ENCODE measurements at regions not wholly inside any gene's neighbourhood (a gene's known extent, or its start where the extent isn't known, plus 50 kb on each side); places are given as distances from the start of the nearest gene placed in this dataset.

- Histone ChIP-seq H4K20me1 (ENCODE audit: low read length) (peaks cover 36% of the 10 kb centered on the region), H3K4me1 (ENCODE audit: insufficient read depth, low read length) (peaks cover 26% of the 10 kb centered on the region), H3K9me2 (replicated peaks; ENCODE audit: low read length) (no peaks in the 10 kb centered on the region), H3K9me3 (ENCODE audit: low read length) (no peaks in the 10 kb centered on the region), H3K27me3 (ENCODE audit: low read length) (no peaks in the 10 kb centered on the region), H3K79me2 (ENCODE audit: low read length) (peaks cover 73% of the 10 kb centered on the region), H3K9ac (ENCODE audit: low read length) (peak overlapping the region; percentile 98), H3F3A (ENCODE audit: low read length, unreplicated experiment) (no peaks in the 10 kb centered on the region), H2AFZ (ENCODE audit: low read length) (no peak overlapping the region), H3K27ac (ENCODE audit: low read length) (peak overlapping the region; percentile 90), H3K4me3 (ENCODE audit: low read length) (peak overlapping the region; percentile 78), H3K36me3 (ENCODE audit: low read depth, low read length) (0 out of 2 replicates have a peak, but pooled peaks cover 7% of the 10 kb centered on the region), H3K4me2 (ENCODE audit: low read length) (peak overlapping the region; percentile 82)
- no TSS peak for BruUV-seq (replicated peaks)
- ChIA-PET CTCF (interaction anchor here (0.5 to 2.1 kb wide), 5 partner anchors 122 to 431 kb away, joined by 3 to 10 read pairs (median 4); no protein-coding TSS in a partner anchor), POLR2A (ENCODE audit: unreplicated experiment) (interaction anchor here (0.7 kb wide), 1 partner anchor 179 kb away, joined by 3 read pairs; no protein-coding TSS in a partner anchor)
- TF ChIP-seq, protein P1, sequence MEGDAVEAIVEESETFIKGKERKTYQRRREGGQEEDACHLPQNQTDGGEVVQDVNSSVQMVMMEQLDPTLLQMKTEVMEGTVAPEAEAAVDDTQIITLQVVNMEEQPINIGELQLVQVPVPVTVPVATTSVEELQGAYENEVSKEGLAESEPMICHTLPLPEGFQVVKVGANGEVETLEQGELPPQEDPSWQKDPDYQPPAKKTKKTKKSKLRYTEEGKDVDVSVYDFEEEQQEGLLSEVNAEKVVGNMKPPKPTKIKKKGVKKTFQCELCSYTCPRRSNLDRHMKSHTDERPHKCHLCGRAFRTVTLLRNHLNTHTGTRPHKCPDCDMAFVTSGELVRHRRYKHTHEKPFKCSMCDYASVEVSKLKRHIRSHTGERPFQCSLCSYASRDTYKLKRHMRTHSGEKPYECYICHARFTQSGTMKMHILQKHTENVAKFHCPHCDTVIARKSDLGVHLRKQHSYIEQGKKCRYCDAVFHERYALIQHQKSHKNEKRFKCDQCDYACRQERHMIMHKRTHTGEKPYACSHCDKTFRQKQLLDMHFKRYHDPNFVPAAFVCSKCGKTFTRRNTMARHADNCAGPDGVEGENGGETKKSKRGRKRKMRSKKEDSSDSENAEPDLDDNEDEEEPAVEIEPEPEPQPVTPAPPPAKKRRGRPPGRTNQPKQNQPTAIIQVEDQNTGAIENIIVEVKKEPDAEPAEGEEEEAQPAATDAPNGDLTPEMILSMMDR (conservative IDR thresholded peaks at IDR 0.05; ENCODE audit: low read depth, low read length) = peak; percentile 72
- TF ChIP-seq EZH2 (IDR thresholded peaks at IDR 0.05; ENCODE audit: low read length, unreplicated experiment) = no peak
- intact Hi-C loops (cut with micrococcal nuclease) = loop anchor here (1.0 to 5.0 kb wide), 10 partner anchors 50 to 536 kb away; no protein-coding TSS in a partner anchor
- DNase-seq = peak; percentile 61
- peak; percentile 5; the same call in 1 of the 2 replicates for ATAC-seq
These were observed 415.5 kb downstream of the PCNX1 start for GRCh38 chr14:71322655-71323250.

DNA sequence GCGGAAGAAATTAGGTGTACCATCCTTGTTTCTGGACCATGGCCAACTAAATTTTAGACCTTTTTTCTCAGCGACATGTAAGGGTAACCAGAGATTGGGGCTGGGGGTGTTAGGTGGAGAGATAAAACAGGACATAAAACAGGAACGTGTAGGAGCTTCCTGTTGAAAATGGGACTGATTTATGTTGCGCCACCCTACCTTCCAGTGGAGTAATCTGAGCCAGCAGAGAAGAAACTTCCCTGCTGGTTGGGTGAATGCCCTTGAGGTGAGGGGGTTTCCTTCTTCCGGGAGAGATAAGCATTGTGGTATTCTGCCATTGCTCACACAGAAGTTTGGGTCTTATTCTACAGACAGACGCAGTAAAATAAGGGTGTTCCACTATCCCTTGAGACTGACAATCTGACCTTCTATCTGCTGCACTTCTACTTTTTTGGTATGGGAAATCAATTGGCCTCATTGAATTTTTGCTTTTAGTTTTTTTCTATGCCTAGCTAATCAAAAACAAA lies 417.6 kb downstream of the PCNX1 start:
- H3K36me3 ChIP-seq (ENCODE audit: low read depth, low read length) = peaks cover 7% of the 10 kb centered on the region; the same call in 1 of the 2 replicates
- no peaks in the 10 kb centered on the region for H3K9me2 ChIP-seq (replicated peaks; ENCODE audit: low read length)
- no peak overlapping the region for H3K4me3 ChIP-seq (ENCODE audit: low read length)
- no TSS peak for BruUV-seq (replicated peaks)
- ChIA-PET CTCF (interaction anchor here (1.0 kb wide), 1 partner anchor 79 kb away, joined by 3 read pairs; no protein-coding TSS in a partner anchor), POLR2A (ENCODE audit: unreplicated experiment) (interaction anchor here (0.7 kb wide), 1 partner anchor 20 kb away, joined by 3 read pairs; no protein-coding TSS in a partner anchor)
- no peaks in the 10 kb centered on the region for H3F3A ChIP-seq (ENCODE audit: low read length, unreplicated experiment)
- DNase-seq = no peak
- H3K9ac ChIP-seq (ENCODE audit: low read length) = no peak overlapping the region
- peaks cover 94% of the 10 kb centered on the region for H3K79me2 ChIP-seq (ENCODE audit: low read length)
- H3K27ac ChIP-seq (ENCODE audit: low read length) = no peak overlapping the region
- H2AFZ ChIP-seq (ENCODE audit: low read length) = no peak overlapping the region
- ATAC-seq = no peak
- intact Hi-C loops (cut with micrococcal nuclease) = loop anchor here (5.0 kb wide), 2 partner anchors 212 to 267 kb away; no protein-coding TSS in a partner anchor
- peaks cover 20% of the 10 kb centered on the region for H3K4me1 ChIP-seq (ENCODE audit: insufficient read depth, low read length)
- peaks cover 50% of the 10 kb centered on the region for H4K20me1 ChIP-seq (ENCODE audit: low read length)
- peak overlapping the region; percentile 2; the same call in 1 of the 2 replicates for H3K4me2 ChIP-seq (ENCODE audit: low read length)
- no peaks in the 10 kb centered on the region for H3K27me3 ChIP-seq (ENCODE audit: low read length)
- TF ChIP-seq, protein P1 (conservative IDR thresholded peaks at IDR 0.05; ENCODE audit: low read depth, low read length) = no peak
- TF ChIP-seq EZH2phosphoT487 (IDR thresholded peaks at IDR 0.05; ENCODE audit: borderline replicate concordance, low read length) (no peak), EZH2 (IDR thresholded peaks at IDR 0.05; ENCODE audit: low read length, unreplicated experiment) (no peak)
- H3K9me3 ChIP-seq (ENCODE audit: low read length) = no peaks in the 10 kb centered on the region

GRCh38 chr14:71327691-71328090 lies 420.4 kb downstream of the PCNX1 start:
- intact Hi-C loops (cut with micrococcal nuclease) = no loop called here
- Histone ChIP-seq H3K4me3 (ENCODE audit: low read length) (no peak overlapping the region), H3K79me2 (ENCODE audit: low read length) (peaks cover 100% of the 10 kb centered on the region), H3F3A (ENCODE audit: low read length, unreplicated experiment) (no peaks in the 10 kb centered on the region), H3K36me3 (ENCODE audit: low read depth, low read length) (peaks cover 10% of the 10 kb centered on the region; the same call in 1 of the 2 replicates), H3K4me2 (ENCODE audit: low read length) (no peak overlapping the region), H4K20me1 (ENCODE audit: low read length) (peaks cover 60% of the 10 kb centered on the region), H3K4me1 (ENCODE audit: insufficient read depth, low read length) (peaks cover 19% of the 10 kb centered on the region), H3K27me3 (ENCODE audit: low read length) (no peaks in the 10 kb centered on the region), H3K27ac (ENCODE audit: low read length) (no peak overlapping the region), H2AFZ (ENCODE audit: low read length) (no peak overlapping the region), H3K9ac (ENCODE audit: low read length) (no peak overlapping the region), H3K9me3 (ENCODE audit: low read length) (no peaks in the 10 kb centered on the region), H3K9me2 (replicated peaks; ENCODE audit: low read length) (no peaks in the 10 kb centered on the region)
- ATAC-seq = no peak
- POLR2A ChIA-PET (ENCODE audit: unreplicated experiment) = no interaction called here
- BruUV-seq (replicated peaks) = no TSS peak
- DNase-seq = no peak
- CTCF ChIA-PET = no interaction called here
- TF ChIP-seq, protein P1 (conservative IDR thresholded peaks at IDR 0.05; ENCODE audit: low read depth, low read length) = no peak
- TF ChIP-seq EZH2 (IDR thresholded peaks at IDR 0.05; ENCODE audit: low read length, unreplicated experiment) (no peak), EZH2phosphoT487 (IDR thresholded peaks at IDR 0.05; ENCODE audit: borderline replicate concordance, low read length) (no peak)
